ENCODE measurements at regions not wholly inside any gene's neighbourhood (a gene's known extent, or its start where the extent isn't known, plus 50 kb on each side); places are given as distances from the start of the nearest gene placed in this dataset.

DNA sequence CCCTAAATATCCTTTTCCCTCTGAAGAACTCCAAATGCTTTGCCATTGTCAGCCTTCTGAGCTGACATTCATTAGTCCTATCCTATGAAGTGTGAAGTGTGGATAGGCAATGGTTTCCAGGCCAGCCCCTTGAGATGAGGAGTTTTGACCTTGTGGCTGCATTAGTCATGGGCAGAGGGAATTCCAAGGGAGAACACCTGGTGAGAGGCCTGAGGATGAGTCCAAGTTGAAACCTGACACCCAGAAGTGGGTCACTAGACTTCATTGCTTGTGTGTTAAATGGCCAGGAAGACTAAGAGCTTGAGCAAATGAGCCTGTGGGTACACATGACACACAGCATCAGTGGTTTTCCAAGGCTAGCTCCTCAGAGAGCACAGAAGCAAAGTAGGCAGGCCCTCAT is 260.8 kb downstream of the SKAP2 start:
- H3K9me3 Mint-ChIP-seq, result no peaks in the 10 kb centered on the region
- H3K36me3 Mint-ChIP-seq, result no peaks in the 10 kb centered on the region
- H3K4me3 Mint-ChIP-seq, result no peak overlapping the region
- H3K27ac Mint-ChIP-seq, result no peak overlapping the region
- no peaks in the 10 kb centered on the region for H3K4me1 Mint-ChIP-seq
- ATAC-seq (no peak), DNase-seq (ENCODE audit: low spot score in 2 of 2) (no peak)

DNA sequence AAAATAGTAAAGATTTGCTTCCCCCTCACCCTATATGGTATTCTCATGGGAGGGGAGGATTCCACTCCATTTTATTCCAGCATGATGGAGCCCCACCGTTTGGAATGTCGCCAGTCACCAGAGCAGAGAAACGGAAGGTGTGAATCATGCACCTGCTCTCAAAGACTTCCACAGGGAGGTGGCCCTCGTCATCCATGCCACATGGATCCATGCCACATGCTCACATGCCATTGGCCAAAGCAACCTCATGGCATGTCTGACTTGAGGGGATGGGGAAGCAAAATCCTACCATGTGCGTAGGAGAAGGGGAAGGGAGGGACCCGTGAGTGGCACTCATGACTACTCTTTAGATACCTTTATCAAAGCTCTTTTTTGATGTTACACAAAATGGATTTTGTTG is 256.0 kb downstream of the SKAP2 start:
- Mint-ChIP-seq H3K4me1 (no peaks in the 10 kb centered on the region), H3K9me3 (no peaks in the 10 kb centered on the region), H3K4me3 (no peak overlapping the region), H3K36me3 (no peaks in the 10 kb centered on the region), H3K27ac (no peak overlapping the region)
- ATAC-seq (no peak), DNase-seq (ENCODE audit: low spot score in 2 of 2) (no peak)

DNA sequence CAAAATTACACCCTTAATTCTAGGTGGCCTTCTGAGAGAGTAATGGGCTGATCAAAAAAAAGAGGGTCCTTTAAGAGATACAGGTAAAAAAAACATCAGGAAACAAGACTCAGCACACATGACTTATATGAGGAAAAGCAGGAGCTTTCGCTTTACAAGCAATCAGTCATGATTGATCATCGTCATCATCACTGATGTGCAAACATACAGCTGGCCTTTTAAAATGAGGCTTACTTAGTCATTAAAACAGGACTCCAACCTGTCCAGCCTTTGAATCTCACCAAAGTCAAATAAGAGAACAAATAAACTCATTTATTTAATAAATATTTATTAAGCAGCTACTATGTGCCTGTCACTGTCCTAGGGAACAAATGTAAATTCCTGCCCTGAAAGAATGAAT is 255.3 kb downstream of the SKAP2 start:
- H3K9me3 Mint-ChIP-seq, result no peaks in the 10 kb centered on the region
- ATAC-seq (no peak), DNase-seq (ENCODE audit: low spot score in 2 of 2) (no peak)
- H3K27ac Mint-ChIP-seq, result no peak overlapping the region
- H3K4me1 Mint-ChIP-seq, result no peaks in the 10 kb centered on the region
- no peak overlapping the region for H3K4me3 Mint-ChIP-seq
- H3K36me3 Mint-ChIP-seq, result no peaks in the 10 kb centered on the region

DNA sequence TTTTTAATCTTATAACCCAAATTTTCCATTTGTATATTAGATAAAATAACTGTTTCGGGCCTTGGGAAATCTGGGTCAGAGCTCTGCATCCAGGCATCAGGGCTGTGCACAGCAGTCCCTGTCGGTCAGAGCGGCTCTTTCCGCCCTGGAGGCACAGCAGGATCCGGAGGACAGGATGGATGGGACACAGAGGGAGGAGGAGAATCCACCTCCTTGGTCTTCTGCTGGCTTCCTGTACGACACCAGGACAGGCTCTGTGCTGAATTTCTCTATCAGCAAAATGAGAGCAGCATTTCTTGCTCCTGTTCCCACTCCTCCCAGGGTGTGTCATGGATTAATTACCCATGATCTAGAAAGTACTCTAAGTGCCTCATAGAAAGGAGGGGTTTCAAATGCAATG is 254.9 kb downstream of the SKAP2 start:
- Mint-ChIP-seq H3K4me3 (no peak overlapping the region), H3K36me3 (no peaks in the 10 kb centered on the region), H3K9me3 (no peaks in the 10 kb centered on the region), H3K4me1 (no peaks in the 10 kb centered on the region), H3K27ac (no peak overlapping the region)
- ATAC-seq (no peak), DNase-seq (ENCODE audit: low spot score in 2 of 2) (no peak)

DNA sequence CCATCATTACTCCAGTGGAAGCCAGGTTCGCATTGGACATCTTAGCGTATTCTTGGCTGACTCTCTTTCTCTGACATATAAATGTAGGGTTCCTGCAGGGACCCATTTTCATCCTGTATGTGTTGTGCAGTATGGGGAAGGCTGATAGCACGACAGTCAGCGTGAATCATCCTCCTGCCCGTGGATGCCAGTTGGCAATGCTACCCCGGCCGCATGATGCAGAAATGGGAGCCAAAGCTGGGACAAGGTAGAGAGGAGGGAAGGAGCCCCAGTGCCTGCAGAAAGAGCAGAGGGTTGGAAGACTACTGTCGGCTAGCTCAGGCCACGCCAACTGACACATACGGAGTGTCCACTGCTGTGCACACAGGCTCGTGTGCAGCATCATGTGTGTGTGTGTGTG is 251.6 kb downstream of the SKAP2 start:
- Mint-ChIP-seq H3K4me3 (no peak overlapping the region), H3K27ac (no peak overlapping the region), H3K9me3 (no peaks in the 10 kb centered on the region), H3K36me3 (no peaks in the 10 kb centered on the region), H3K4me1 (no peaks in the 10 kb centered on the region)
- DNase-seq (ENCODE audit: low spot score in 2 of 2), result no peak
- no peak for ATAC-seq

DNA sequence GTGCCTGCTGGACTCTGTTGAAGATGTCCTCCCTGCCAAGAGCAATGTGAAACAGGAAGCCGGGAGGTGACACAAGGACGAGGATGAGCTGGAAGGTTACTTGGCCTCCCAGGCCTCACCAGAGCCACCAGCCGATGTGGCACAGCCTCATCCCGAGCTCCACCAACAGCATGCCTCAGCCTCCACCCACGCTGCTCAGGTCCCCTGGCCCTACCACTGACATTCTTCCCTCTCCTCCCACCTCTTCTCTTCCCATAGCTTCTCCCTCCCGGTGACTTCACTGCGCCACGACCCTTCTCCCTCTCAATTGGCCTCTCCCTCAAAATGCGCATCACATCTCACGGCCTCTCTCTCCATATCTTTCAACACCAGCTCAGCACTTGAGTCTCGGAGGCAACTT is 249.9 kb downstream of the SKAP2 start:
- no peaks in the 10 kb centered on the region for H3K4me1 Mint-ChIP-seq
- no peak for ATAC-seq
- no peak for DNase-seq (ENCODE audit: low spot score in 2 of 2)
- no peaks in the 10 kb centered on the region for H3K9me3 Mint-ChIP-seq
- H3K4me3 Mint-ChIP-seq, result no peak overlapping the region
- no peak overlapping the region for H3K27ac Mint-ChIP-seq
- no peaks in the 10 kb centered on the region for H3K36me3 Mint-ChIP-seq

DNA sequence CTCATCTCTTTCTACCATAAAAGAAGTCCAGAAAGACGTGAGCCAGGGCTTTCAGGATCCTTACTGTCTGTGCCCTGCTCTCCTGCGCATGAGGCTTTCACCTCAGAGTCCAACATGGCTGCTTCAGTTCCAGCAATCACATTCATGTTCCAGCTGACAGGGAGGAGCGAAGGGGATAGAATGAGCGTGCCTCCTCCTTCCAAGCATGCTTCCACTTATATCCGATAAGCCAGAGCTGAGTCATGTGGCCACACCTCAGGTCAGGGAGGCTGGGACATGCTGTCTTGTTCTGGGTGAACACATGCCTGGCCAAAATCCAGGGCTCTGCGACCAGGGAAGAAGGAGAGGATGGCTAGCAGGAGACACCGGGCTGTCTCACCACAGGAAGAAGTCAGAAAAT is 248.2 kb downstream of the SKAP2 start:
- H3K27ac Mint-ChIP-seq, result no peak overlapping the region
- DNase-seq (ENCODE audit: low spot score in 2 of 2), result no peak
- H3K9me3 Mint-ChIP-seq, result no peaks in the 10 kb centered on the region
- no peaks in the 10 kb centered on the region for H3K4me1 Mint-ChIP-seq
- H3K4me3 Mint-ChIP-seq, result no peak overlapping the region
- no peak for ATAC-seq
- H3K36me3 Mint-ChIP-seq, result no peaks in the 10 kb centered on the region

DNA sequence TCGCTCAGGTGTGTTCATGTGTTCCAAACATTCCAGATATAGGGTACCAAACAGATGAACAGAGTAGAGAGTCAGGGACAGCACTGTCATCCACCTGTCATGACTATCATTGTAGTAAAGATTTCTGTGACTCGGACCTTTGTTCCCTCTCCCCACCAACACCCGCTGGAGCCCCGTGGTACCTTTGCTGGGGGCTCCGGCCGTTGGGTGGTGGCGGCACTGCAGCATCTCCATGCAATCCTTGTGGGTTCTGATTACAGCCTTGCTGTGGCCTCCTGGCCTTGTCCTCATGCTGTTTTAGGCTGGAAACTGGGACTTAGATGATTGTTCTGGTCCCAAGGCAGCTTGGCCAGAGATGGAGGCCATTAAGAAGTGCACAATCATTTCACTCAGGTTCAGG is 247.3 kb downstream of the SKAP2 start:
- H3K27ac Mint-ChIP-seq, result no peak overlapping the region
- H3K4me1 Mint-ChIP-seq, result no peaks in the 10 kb centered on the region
- H3K36me3 Mint-ChIP-seq, result no peaks in the 10 kb centered on the region
- H3K9me3 Mint-ChIP-seq, result no peaks in the 10 kb centered on the region
- no peak for ATAC-seq
- no peak for DNase-seq (ENCODE audit: low spot score in 2 of 2)
- H3K4me3 Mint-ChIP-seq, result no peak overlapping the region
